Activated CD4-positive, alpha-beta memory T cell treated with anti-CD3 and anti-CD28 coated beads for 36 hours (primary cell): ENCODE measurements at regions not wholly inside any gene's neighbourhood (a gene's known extent, or its start where the extent isn't known, plus 50 kb on each side); places are given as distances from the start of the nearest gene placed in this dataset.

Experiments used
- CTCF ChIA-PET: fragments of 350-600 bp; sonication (Branson Sonifier 250); formaldehyde crosslinking; loops from one replicate; lab custom pipeline; 2021; ENCODE audit warnings: antibody characterized with exemption, inconsistent platforms; lab: Charles Lee
- POLR2A ChIA-PET: fragments of 350-600 bp; sonication (Branson Sonifier 250); formaldehyde crosslinking; loops from one replicate; lab custom pipeline; 2021; ENCODE audit warnings: antibody characterized with exemption; lab: Charles Lee
- DNase-seq: peaks from one replicate; pipeline ENCODE4 v3.0.0-alpha.2; 2020
- H3K27ac Mint-ChIP-seq: one replicate; pipeline ENCODE4 v1.8.0; 2021; ENCODE audit warnings: mixed read lengths
- H3K27me3 Mint-ChIP-seq: one replicate; pipeline ENCODE4 v1.8.0; 2021; ENCODE audit warnings: mixed read lengths
- H3K36me3 Mint-ChIP-seq: one replicate; pipeline ENCODE4 v1.8.0; 2021; ENCODE audit warnings: mixed read lengths
- H3K4me1 Mint-ChIP-seq: one replicate; pipeline ENCODE4 v1.8.0; 2021; ENCODE audit warnings: low read depth, mixed read lengths
- H3K4me3 Mint-ChIP-seq: one replicate; pipeline ENCODE4 v1.8.0; 2021; ENCODE audit warnings: mild to moderate bottlenecking, mixed read lengths
- H3K9me3 Mint-ChIP-seq: one replicate; pipeline ENCODE4 v1.8.0; 2021; ENCODE audit warnings: mixed read lengths
- intact Hi-C: fragments of 100-400 bp; cut with micrococcal nuclease; formaldehyde crosslinking; loops from one replicate; pipeline ENCODE4 v1.15.1; 2023

DNA sequence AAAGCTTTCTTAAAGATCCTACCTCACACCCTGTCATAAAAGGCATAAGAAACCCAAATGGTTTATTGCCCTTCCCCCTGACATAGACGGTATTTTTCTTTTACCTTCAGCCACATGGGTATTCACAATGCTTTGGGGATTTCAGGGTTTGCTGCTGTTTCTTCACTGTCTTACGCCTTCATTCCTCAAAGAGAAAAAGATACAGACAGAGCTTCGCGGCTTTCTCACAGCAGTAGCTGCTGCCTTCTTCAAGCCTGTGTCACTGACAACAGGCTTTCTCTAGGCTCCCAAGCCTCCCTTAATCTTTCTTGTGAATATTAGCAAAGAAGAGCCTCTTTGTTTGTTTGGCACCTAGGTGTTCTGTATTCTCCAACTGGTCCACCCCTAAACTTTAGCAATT, 197.4 kb upstream of the ARID2 start:
- POLR2A ChIA-PET, result no interaction called here
- Mint-ChIP-seq H3K4me3 (no peak overlapping the region), H3K4me1 (no peaks in the 10 kb centered on the region), H3K27me3 (peaks cover under 1% of the 10 kb centered on the region), H3K27ac (no peak overlapping the region), H3K36me3 (no peaks in the 10 kb centered on the region), H3K9me3 (peaks cover 10% of the 10 kb centered on the region)
- intact Hi-C loops, result no loop called here
- CTCF ChIA-PET, result interaction anchor here (4.8 kb wide), 1 partner anchor 12 kb away, joined by 27 read pairs; no protein-coding TSS in a partner anchor
- no peak for DNase-seq

GRCh38 chr12:45535610-45536180, 193.8 kb upstream of the ARID2 start:
- no peak for DNase-seq
- Mint-ChIP-seq H3K4me3 (no peak overlapping the region), H3K9me3 (no peaks in the 10 kb centered on the region), H3K36me3 (no peaks in the 10 kb centered on the region), H3K27ac (no peak overlapping the region), H3K4me1 (no peaks in the 10 kb centered on the region), H3K27me3 (peaks cover 2% of the 10 kb centered on the region)
- POLR2A ChIA-PET, result no interaction called here
- CTCF ChIA-PET, result interaction anchor here (4.8 kb wide), 1 partner anchor 8 kb away, joined by 27 read pairs; no protein-coding TSS in a partner anchor
- intact Hi-C loops, result no loop called here

DNA sequence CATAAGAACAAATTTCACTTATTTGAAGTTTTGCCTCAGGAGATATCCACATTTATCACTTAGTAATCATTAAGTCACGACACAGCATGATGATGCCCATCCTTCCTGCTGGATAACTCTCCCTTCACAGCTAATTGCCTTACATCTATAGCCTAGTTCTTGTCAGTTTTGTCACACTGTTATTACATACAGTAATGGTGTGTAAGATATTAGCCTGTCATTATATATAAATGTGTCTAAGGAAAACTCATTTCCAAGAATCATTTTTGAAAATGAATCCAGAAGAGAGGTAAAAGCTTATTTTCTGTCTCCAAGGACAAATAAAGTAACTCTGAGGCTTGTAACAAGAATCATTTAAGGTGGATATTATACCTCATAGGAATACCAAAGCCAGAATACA, 193.2 kb upstream of the ARID2 start:
- no peak overlapping the region for H3K4me3 Mint-ChIP-seq
- CTCF ChIA-PET, result no interaction called here
- no peak overlapping the region for H3K27ac Mint-ChIP-seq
- intact Hi-C loops, result no loop called here
- no peaks in the 10 kb centered on the region for H3K4me1 Mint-ChIP-seq
- H3K27me3 Mint-ChIP-seq, result peaks cover 2% of the 10 kb centered on the region
- POLR2A ChIA-PET, result no interaction called here
- no peaks in the 10 kb centered on the region for H3K9me3 Mint-ChIP-seq
- no peak for DNase-seq
- no peaks in the 10 kb centered on the region for H3K36me3 Mint-ChIP-seq

GRCh38 chr12:45540661-45541341, 188.7 kb upstream of the ARID2 start:
- Mint-ChIP-seq H3K9me3 (no peaks in the 10 kb centered on the region), H3K27me3 (peaks cover 4% of the 10 kb centered on the region), H3K27ac (no peak overlapping the region), H3K36me3 (no peaks in the 10 kb centered on the region), H3K4me1 (peaks cover 1% of the 10 kb centered on the region), H3K4me3 (no peak overlapping the region)
- intact Hi-C loops, result loop anchor here (5.0 to 10.0 kb wide), 4 partner anchors 206 to 452 kb away; partner anchors contain the start of gene SCAF11
- CTCF ChIA-PET, result interaction anchor here (0.6 to 1.3 kb wide), 4 partner anchors 152 to 411 kb away, joined by 3 to 4 read pairs (median 4); no protein-coding TSS in a partner anchor
- POLR2A ChIA-PET, result no interaction called here
- no peak for DNase-seq

GRCh38 chr12:45543887-45544286, 185.6 kb upstream of the ARID2 start:
- no peaks in the 10 kb centered on the region for H3K36me3 Mint-ChIP-seq
- intact Hi-C loops, result loop anchor here (1.0 to 10.0 kb wide), 5 partner anchors 181 to 448 kb away; partner anchors contain the start of gene SCAF11
- no peak overlapping the region for H3K27ac Mint-ChIP-seq
- H3K9me3 Mint-ChIP-seq, result no peaks in the 10 kb centered on the region
- H3K4me1 Mint-ChIP-seq, result peaks cover 1% of the 10 kb centered on the region
- CTCF ChIA-PET, result interaction anchor here (0.6 to 3.2 kb wide), 64 partner anchors 11 to 461 kb away, joined by 3 to 105 read pairs (median 4); partner anchors contain the start of gene ARID2
- peak; percentile 58 for DNase-seq
- H3K4me3 Mint-ChIP-seq, result no peak overlapping the region
- POLR2A ChIA-PET, result interaction anchor here (1.3 to 1.4 kb wide), 2 partner anchors 181 to 186 kb away, joined by 6 read pairs; partner anchors contain the start of gene ARID2
- H3K27me3 Mint-ChIP-seq, result peaks cover 2% of the 10 kb centered on the region

- peaks cover 1% of the 10 kb centered on the region for H3K4me1 Mint-ChIP-seq
- POLR2A ChIA-PET, result no interaction called here
These were observed 183.0 kb upstream of the ARID2 start for GRCh38 chr12:45546545-45546944.

DNA sequence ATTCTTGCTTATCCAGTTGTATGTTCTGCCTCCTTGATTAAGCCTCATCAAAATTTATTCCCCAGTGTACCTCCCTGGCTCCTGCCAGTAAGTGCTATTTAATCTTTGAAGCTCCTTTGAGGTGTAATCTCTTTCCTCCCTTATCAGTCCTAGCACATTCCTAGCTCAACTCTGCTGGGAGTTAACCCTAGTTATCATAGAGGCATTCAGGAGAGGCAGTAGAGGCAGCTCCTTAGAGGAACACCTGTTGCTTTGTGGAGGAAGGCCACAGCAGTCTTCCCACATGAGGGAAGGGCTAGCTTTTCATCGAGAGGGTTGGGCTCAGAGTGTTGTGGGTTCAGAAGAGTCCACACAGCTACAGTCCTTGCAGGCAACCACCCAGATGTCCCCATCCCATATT, 182.4 kb upstream of the ARID2 start:
- POLR2A ChIA-PET, result no interaction called here

More at GRCh38 chr12:45546545-45546944, 183.0 kb upstream of the ARID2 start:
- H3K27ac Mint-ChIP-seq, result no peak overlapping the region
- no peak for DNase-seq
- no peaks in the 10 kb centered on the region for H3K9me3 Mint-ChIP-seq
- CTCF ChIA-PET, result interaction anchor here (1.0 to 2.5 kb wide), 2 partner anchors 132 to 177 kb away, joined by 3 to 11 read pairs; no protein-coding TSS in a partner anchor
- peaks cover 2% of the 10 kb centered on the region for H3K27me3 Mint-ChIP-seq
- no peak overlapping the region for H3K4me3 Mint-ChIP-seq
- intact Hi-C loops, result loop anchor here (10.0 kb wide), 1 partner anchor 348 kb away; no protein-coding TSS in a partner anchor
- H3K36me3 Mint-ChIP-seq, result no peaks in the 10 kb centered on the region

GRCh38 chr12:45547822-45548221, 181.7 kb upstream of the ARID2 start:
- intact Hi-C loops, result loop anchor here (10.0 kb wide), 1 partner anchor 347 kb away; no protein-coding TSS in a partner anchor
- Mint-ChIP-seq H3K4me1 (peaks cover 1% of the 10 kb centered on the region), H3K27ac (no peak overlapping the region), H3K9me3 (no peaks in the 10 kb centered on the region), H3K36me3 (no peaks in the 10 kb centered on the region), H3K4me3 (no peak overlapping the region), H3K27me3 (peaks cover 1% of the 10 kb centered on the region)
- DNase-seq, result no peak
- ChIA-PET CTCF (interaction anchor here (1.0 to 2.5 kb wide), 2 partner anchors 19 to 176 kb away, joined by 3 to 11 read pairs; no protein-coding TSS in a partner anchor), POLR2A (no interaction called here)

More for the DNA sequence above, 182.4 kb upstream of the ARID2 start:
- Mint-ChIP-seq H3K9me3 (no peaks in the 10 kb centered on the region), H3K36me3 (no peaks in the 10 kb centered on the region), H3K4me1 (peaks cover 1% of the 10 kb centered on the region), H3K4me3 (no peak overlapping the region), H3K27me3 (peaks cover 2% of the 10 kb centered on the region), H3K27ac (no peak overlapping the region)
- intact Hi-C loops, result loop anchor here (10.0 kb wide), 1 partner anchor 348 kb away; no protein-coding TSS in a partner anchor
- no peak for DNase-seq
- CTCF ChIA-PET, result interaction anchor here (1.0 to 2.5 kb wide), 3 partner anchors 20 to 177 kb away, joined by 3 to 11 read pairs (median 3); no protein-coding TSS in a partner anchor

DNA sequence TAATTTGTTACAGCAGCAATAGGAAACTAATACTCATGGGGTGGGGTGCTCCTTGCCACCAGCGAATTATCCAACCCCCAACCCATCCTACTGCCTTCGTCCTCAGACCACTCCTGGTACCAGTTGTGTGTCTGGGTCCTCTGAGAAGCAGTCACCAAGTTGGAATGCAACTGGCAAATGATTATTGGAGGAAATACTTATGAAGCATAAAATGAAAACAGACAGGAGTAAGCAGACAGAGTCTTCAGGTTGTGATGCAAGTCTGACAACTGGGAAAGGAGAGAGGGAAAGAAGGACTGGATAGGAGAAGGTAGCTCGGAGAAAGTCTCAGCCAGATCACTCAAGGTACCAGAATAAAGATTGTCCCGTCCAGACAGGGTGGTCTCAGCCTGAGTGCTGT, 181.1 kb upstream of the ARID2 start:
- Mint-ChIP-seq H3K27me3 (peaks cover 1% of the 10 kb centered on the region), H3K4me3 (no peak overlapping the region), H3K9me3 (no peaks in the 10 kb centered on the region), H3K36me3 (no peaks in the 10 kb centered on the region), H3K4me1 (peaks cover 1% of the 10 kb centered on the region), H3K27ac (no peak overlapping the region)
- DNase-seq, result no peak
- CTCF ChIA-PET, result interaction anchor here (2.5 kb wide), 1 partner anchor 176 kb away, joined by 11 read pairs; no protein-coding TSS in a partner anchor
- intact Hi-C loops, result loop anchor here (10.0 kb wide), 1 partner anchor 346 kb away; no protein-coding TSS in a partner anchor
- POLR2A ChIA-PET, result no interaction called here

GRCh38 chr12:45549337-45549902, 180.1 kb upstream of the ARID2 start:
- no peaks in the 10 kb centered on the region for H3K9me3 Mint-ChIP-seq
- POLR2A ChIA-PET, result no interaction called here
- CTCF ChIA-PET, result interaction anchor here (1.2 kb wide), 1 partner anchor 181 kb away, joined by 3 read pairs; no protein-coding TSS in a partner anchor

DNA sequence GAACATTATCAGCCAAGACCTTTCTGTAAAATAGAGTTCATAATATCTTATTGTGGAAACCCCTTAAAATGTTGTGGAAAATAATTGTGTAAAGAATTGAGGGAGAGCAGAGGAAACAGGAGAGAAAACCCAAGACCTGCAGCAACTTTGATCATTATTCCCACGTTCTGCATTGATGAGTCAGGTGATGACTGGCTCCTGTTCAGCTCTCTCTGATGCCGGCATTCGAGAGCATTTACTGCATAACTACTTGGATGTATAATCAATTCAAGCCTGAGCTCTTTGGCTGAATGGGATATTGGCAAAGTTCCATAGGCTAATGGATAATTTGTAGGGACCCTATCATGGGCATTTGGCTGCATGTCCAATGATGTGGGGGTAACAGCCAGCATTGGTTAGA, 176.3 kb upstream of the ARID2 start:
- DNase-seq, result no peak
- POLR2A ChIA-PET, result no interaction called here
- no peaks in the 10 kb centered on the region for H3K4me1 Mint-ChIP-seq

More at GRCh38 chr12:45549337-45549902, 180.1 kb upstream of the ARID2 start:
- no peak overlapping the region for H3K4me3 Mint-ChIP-seq
- no peak for DNase-seq
- H3K27me3 Mint-ChIP-seq, result peaks cover 1% of the 10 kb centered on the region
- intact Hi-C loops, result loop anchor here (10.0 kb wide), 1 partner anchor 345 kb away; no protein-coding TSS in a partner anchor
- no peaks in the 10 kb centered on the region for H3K36me3 Mint-ChIP-seq
- no peaks in the 10 kb centered on the region for H3K4me1 Mint-ChIP-seq
- H3K27ac Mint-ChIP-seq, result no peak overlapping the region

More for the DNA sequence above, 176.3 kb upstream of the ARID2 start:
- Mint-ChIP-seq H3K27ac (no peak overlapping the region), H3K27me3 (peaks cover 1% of the 10 kb centered on the region), H3K36me3 (no peaks in the 10 kb centered on the region), H3K9me3 (no peaks in the 10 kb centered on the region), H3K4me3 (no peak overlapping the region)
- CTCF ChIA-PET, result interaction anchor here (2.5 kb wide), 1 partner anchor 9 kb away, joined by 12 read pairs; no protein-coding TSS in a partner anchor
- intact Hi-C loops, result no loop called here
